Thyroid gland (tissue), 4 donors: ENCODE measurements at regions not wholly inside any gene's neighbourhood (a gene's known extent, or its start where the extent isn't known, plus 50 kb on each side); places are given as distances from the start of the nearest gene placed in this dataset.

Source experiments
- DNase-seq, 2 donors: peaks; one replicate each; pipeline ENCODE4 v3.0.0-alpha.2; 2019
- H3K27ac ChIP-seq, 3 donors: fragments of 200-600 bp; sonication (generic); 1 replicate in 2 of 3; 2 replicates in 1 of 3; pipeline ENCODE4 v1.5.1; 2016 to 2019; ENCODE audit warnings: mild to moderate bottlenecking in 1 of 3, moderate library complexity in 1 of 3
- H3K27me3 ChIP-seq: fragments of 200-600 bp; sonication (generic); one replicate; pipeline ENCODE4 v1.5.1; 2019
- H3K36me3 ChIP-seq, 2 donors: fragments of 200-600 bp; sonication (generic); one replicate each; pipeline ENCODE4 v1.5.1; 2016 to 2019
- H3K4me1 ChIP-seq, 2 donors: fragments of 200-600 bp; sonication (generic); one replicate each; pipeline ENCODE4 v1.5.1; 2017 to 2019
- H3K4me3 ChIP-seq, 3 donors: fragments of 200-600 bp; sonication (generic); replicated peaks in 1 of 3; 1 replicate in 2 of 3; 2 replicates in 1 of 3; pipeline ENCODE4 v1.5.1; 2016; ENCODE audit warnings: mild to moderate bottlenecking in 1 of 3
- H3K9me3 ChIP-seq: fragments of 200-600 bp; sonication (generic); one replicate; pipeline ENCODE4 v1.5.1; 2017
- POLR2A ChIP-seq, 2 donors: fragments of 450-650 bp; IDR thresholded peaks; one replicate each; pipeline ENCODE4 v1.6.1; 2017; ENCODE audit warnings: antibody characterized with exemption in 2 of 2, mild to moderate bottlenecking in 2 of 2, moderate library complexity in 1 of 2
- WGBS, 2 donors: methylation state at CpG; one replicate each; pipeline ENCODE4 v1.1.5; 2017; 5-methylcytosine and 5-hydroxymethylcytosine counted together
- intact Hi-C: fragments of 100-400 bp; cut with DNase I; formaldehyde crosslinking; loops from one replicate; pipeline ENCODE4 v1.15.1; 2023
- TF ChIP-seq, protein P1 (sequence below), 6 experiments: fragments of 200-600 bp in 3 of 6; fragments of 450-650 bp in 3 of 6; sonication (generic) in 3 of 6; IDR thresholded peaks; one replicate each; pipeline ENCODE4 v1.5.1; 2016 to 2019; ENCODE audit warnings: antibody characterized with exemption in 6 of 6, mild to moderate bottlenecking in 2 of 6, inconsistent platforms in 1 of 6, moderate library complexity in 1 of 6

DNA sequence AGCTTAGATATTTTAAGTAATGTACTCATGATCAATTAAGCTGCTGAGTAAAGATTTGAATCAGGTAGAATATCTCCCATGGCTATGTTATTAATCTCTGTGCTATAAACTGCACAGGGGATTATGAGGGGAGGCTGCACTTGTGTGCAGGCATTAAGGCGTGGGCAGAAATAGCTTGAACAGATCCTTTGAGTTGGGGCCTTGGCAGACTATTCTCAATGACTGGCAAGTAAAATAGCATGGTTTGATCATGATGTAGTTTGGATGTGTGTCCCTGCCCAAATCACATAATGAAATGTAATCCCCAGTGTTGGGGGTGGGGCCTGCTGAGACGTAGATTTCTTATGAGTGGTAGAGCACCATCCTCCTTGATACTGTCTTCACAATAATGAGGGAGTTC is 220.3 kb downstream of the PLPP3 start:
- H3K4me3 ChIP-seq = no peak overlapping the region
- H3K4me1 ChIP-seq = peaks cover 9 to 11% of the 10 kb centered on the region in 2 donors
- WGBS, 2 donors = 90 to 91% methylated on average over 2 of the region's 2 CpGs
- H3K27ac ChIP-seq = no peak overlapping the region
- no peak for TF ChIP-seq POLR2A (IDR thresholded peaks at IDR 0.05)
- TF ChIP-seq, protein P1, sequence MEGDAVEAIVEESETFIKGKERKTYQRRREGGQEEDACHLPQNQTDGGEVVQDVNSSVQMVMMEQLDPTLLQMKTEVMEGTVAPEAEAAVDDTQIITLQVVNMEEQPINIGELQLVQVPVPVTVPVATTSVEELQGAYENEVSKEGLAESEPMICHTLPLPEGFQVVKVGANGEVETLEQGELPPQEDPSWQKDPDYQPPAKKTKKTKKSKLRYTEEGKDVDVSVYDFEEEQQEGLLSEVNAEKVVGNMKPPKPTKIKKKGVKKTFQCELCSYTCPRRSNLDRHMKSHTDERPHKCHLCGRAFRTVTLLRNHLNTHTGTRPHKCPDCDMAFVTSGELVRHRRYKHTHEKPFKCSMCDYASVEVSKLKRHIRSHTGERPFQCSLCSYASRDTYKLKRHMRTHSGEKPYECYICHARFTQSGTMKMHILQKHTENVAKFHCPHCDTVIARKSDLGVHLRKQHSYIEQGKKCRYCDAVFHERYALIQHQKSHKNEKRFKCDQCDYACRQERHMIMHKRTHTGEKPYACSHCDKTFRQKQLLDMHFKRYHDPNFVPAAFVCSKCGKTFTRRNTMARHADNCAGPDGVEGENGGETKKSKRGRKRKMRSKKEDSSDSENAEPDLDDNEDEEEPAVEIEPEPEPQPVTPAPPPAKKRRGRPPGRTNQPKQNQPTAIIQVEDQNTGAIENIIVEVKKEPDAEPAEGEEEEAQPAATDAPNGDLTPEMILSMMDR (IDR thresholded peaks at IDR 0.05) = no peak
- DNase-seq = no peak
- no peaks in the 10 kb centered on the region for H3K27me3 ChIP-seq
- intact Hi-C loops = no loop called here
- no peaks in the 10 kb centered on the region for H3K9me3 ChIP-seq
- no peaks in the 10 kb centered on the region for H3K36me3 ChIP-seq

DNA sequence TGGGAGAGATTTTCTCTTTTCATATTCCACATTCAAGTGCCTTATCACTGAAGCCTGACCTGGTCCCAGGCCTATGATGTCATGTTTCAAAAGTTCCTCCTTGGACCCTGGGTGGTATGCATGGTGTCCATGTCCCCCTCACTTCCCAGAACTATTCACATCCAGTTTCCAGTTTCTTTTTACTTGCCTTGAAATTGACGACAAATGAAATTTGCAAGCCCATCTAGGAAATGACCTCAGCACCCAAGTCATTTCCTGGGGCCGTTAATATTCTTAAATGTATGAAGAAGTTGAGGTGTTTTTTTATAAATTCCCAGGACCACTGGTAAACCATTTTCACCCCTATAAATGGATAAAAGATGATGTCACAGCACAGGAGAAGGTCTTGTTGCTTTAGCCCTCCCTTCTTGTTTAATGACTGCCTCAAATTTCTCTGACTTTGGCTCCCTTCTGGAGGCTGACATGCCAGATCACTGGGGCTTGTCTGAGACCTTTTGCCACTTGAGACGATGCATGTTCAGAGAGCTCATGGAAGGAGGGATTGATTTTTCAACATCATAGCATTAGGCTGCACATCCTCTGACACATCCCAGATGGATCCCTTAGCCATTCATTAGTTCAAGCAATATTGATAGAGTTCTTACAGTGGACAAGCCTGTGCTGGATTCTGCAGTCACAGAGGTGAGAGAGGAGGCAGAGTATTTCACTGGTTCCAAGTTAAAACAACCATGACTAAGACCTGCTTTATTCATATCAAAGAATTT is 221.3 kb downstream of the PLPP3 start:
- TF ChIP-seq, protein P1 (IDR thresholded peaks at IDR 0.05) = no peak
- TF ChIP-seq POLR2A (IDR thresholded peaks at IDR 0.05) = no peak
- H3K36me3 ChIP-seq = no peaks in the 10 kb centered on the region
- 50 to 52% methylated on average over 3 of the region's 3 CpGs for WGBS, 2 donors
- peak overlapping the region; percentile 3 to 72 (median 37) for H3K27ac ChIP-seq
- H3K4me1 ChIP-seq = peaks cover 9 to 11% of the 10 kb centered on the region in 2 donors
- DNase-seq = peak; percentile 60 to 68
- no peaks in the 10 kb centered on the region for H3K27me3 ChIP-seq
- no peak overlapping the region for H3K4me3 ChIP-seq
- intact Hi-C loops = no loop called here
- H3K9me3 ChIP-seq = no peaks in the 10 kb centered on the region

DNA sequence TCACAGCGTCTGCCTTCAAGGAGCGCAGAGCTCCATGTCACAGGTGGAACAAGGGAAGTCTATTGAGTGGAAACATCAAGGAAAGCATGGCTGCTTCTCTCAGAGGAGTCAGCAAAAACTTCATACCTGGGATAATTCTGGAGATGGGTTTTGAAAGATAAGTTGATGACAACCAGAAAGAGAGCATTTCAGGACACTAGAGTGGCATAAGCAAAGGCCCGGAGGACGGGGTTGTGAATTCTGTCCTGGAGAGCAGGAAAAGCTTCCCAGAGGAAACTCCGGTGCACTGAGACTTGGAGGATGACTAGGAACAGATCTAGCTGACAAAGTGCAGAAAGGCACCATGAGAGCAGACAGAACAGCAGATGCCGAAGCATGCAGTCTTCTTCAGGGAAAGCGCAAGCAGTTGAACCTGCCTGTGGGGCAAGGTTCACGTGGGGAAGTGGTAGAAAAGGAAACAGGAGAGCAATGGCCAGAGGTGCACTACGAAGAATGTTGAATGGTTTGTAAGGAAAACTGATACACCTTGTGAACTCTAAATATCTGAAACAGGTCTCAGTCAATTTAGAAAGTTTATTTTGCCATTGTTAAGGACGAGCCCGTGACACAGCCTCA is 222.9 kb downstream of the PLPP3 start:
- no peak for DNase-seq
- intact Hi-C loops = no loop called here
- 94 to 96% methylated on average over 11 of the region's 11 CpGs for WGBS, 2 donors
- Histone ChIP-seq H3K4me3 (no peak overlapping the region), H3K27me3 (no peaks in the 10 kb centered on the region), H3K4me1 (peaks cover 9 to 11% of the 10 kb centered on the region in 2 donors), H3K36me3 (no peaks in the 10 kb centered on the region), H3K27ac (no peak overlapping the region), H3K9me3 (no peaks in the 10 kb centered on the region)
- no peak for TF ChIP-seq POLR2A (IDR thresholded peaks at IDR 0.05)

DNA sequence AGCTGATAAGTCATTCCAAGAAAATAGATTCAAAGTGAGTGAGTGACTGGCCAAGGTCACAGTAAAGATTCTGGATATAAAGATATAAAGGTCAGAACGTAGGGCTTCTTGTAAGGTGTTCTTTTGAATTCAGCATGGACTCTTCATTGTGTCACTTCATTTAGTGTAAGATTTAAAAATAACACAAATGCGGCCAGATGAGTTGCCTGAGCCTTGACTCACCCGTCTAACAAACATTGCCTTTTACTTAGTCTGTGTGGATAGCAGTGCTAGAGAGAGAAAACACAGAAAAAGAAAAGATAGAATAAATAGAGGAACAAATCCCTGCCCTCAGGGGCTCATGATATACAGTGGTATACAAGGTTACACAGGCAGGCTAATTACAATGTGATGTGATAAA is 223.4 kb downstream of the PLPP3 start:
- intact Hi-C loops = no loop called here
- no peaks in the 10 kb centered on the region for H3K9me3 ChIP-seq
- no peak overlapping the region for H3K4me3 ChIP-seq
- no peak overlapping the region for H3K27ac ChIP-seq
- peaks cover 9 to 11% of the 10 kb centered on the region in 2 donors for H3K4me1 ChIP-seq
- WGBS, 2 donors = 93% methylated on average over 3 of the region's 3 CpGs
- no peak for DNase-seq
- no peaks in the 10 kb centered on the region for H3K36me3 ChIP-seq
- no peaks in the 10 kb centered on the region for H3K27me3 ChIP-seq
- TF ChIP-seq POLR2A (IDR thresholded peaks at IDR 0.05) = no peak
- TF ChIP-seq, protein P1 (IDR thresholded peaks at IDR 0.05) = no peak

DNA sequence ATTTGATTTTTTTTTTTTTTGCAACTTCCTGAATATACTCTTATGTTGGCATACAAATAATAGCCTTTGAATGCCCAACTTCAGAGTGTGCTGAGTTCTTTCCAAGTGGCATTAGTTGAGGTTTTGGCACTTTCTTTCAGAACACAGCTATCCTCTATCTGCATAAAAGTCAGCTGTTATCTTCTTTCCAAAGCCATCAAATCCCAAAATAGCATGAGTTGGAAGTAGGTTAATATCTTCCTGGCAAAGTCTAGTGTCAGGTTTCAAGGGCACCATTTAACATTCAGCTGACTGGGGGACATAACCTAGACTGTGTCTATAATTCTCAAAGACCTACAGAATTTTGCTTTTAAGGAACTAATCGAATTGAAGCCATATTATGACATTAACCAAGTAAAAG is 223.9 kb downstream of the PLPP3 start:
- H3K36me3 ChIP-seq = no peaks in the 10 kb centered on the region
- no peaks in the 10 kb centered on the region for H3K27me3 ChIP-seq
- no peaks in the 10 kb centered on the region for H3K9me3 ChIP-seq
- WGBS, 2 donors = 88 to 96% methylated on average over 1 of the region's 1 CpG
- DNase-seq = no peak
- intact Hi-C loops = no loop called here
- no peak for TF ChIP-seq POLR2A (IDR thresholded peaks at IDR 0.05)
- TF ChIP-seq, protein P1 (IDR thresholded peaks at IDR 0.05) = no peak
- H3K4me1 ChIP-seq = peaks cover 9 to 11% of the 10 kb centered on the region in 2 donors
- no peak overlapping the region for H3K4me3 ChIP-seq
- no peak overlapping the region for H3K27ac ChIP-seq
